HUES6 (cell line): ENCODE measurements at regions not wholly inside any gene's neighbourhood (a gene's known extent, or its start where the extent isn't known, plus 50 kb on each side); places are given as distances from the start of the nearest gene placed in this dataset.

Experiments used
- H3K27ac ChIP-seq: 2 replicates; pipeline ENCODE4 v1.7.0; 2013; ENCODE audit warnings: low read depth, mild to moderate bottlenecking, low read length, inconsistent platforms
- H3K27me3 ChIP-seq: 2 replicates; pipeline ENCODE4 v1.6.1; 2013; ENCODE audit warnings: low read length; ENCODE audit not compliant: control insufficient read depth, insufficient read depth
- H3K36me3 ChIP-seq: 2 replicates; pipeline ENCODE4 v1.6.1; 2013; ENCODE audit warnings: low read length; ENCODE audit not compliant: control insufficient read depth, insufficient read depth
- H3K4me1 ChIP-seq: 2 replicates; pipeline ENCODE4 v1.6.1; 2013; ENCODE audit warnings: low read length; ENCODE audit not compliant: control insufficient read depth, insufficient read depth
- H3K4me3 ChIP-seq: 2 replicates; pipeline ENCODE4 v1.5.1; 2013; ENCODE audit warnings: low read depth, low read length
- H3K9ac ChIP-seq: one replicate; pipeline ENCODE4 v1.6.1; 2013; ENCODE audit warnings: mild to moderate bottlenecking, low read length
- H3K9me3 ChIP-seq: 2 replicates; pipeline ENCODE4 v1.6.1; 2013; ENCODE audit warnings: low read depth, low read length; ENCODE audit not compliant: control insufficient read depth, insufficient read depth

DNA sequence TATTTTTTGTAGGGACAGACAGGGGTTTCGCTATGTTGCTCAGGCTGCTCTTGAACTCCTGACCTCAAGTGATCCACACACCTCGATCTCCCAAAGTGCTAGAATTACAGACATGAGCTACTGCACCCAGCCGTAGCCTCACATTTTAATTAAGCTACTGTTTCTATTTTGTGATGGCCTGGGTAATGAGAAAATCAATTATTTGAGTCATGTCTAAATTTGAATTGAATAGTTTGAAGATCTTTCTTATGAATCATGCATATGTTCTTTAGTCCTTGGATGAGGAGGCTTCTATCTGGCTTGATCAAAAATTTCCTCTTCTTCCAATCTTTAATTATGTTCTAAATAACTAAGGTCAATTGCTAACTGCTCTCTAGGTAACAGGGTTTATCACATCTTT lies 175.0 kb downstream of the REEP3 start:
- Histone ChIP-seq H3K36me3 (no peaks in the 10 kb centered on the region), H3K27me3 (no peaks in the 10 kb centered on the region), H3K9ac (no peak overlapping the region), H3K4me3 (no peak overlapping the region), H3K27ac (no peak overlapping the region), H3K9me3 (peaks cover 7% of the 10 kb centered on the region; the same call in 1 of the 2 replicates), H3K4me1 (peaks cover 12% of the 10 kb centered on the region)

DNA sequence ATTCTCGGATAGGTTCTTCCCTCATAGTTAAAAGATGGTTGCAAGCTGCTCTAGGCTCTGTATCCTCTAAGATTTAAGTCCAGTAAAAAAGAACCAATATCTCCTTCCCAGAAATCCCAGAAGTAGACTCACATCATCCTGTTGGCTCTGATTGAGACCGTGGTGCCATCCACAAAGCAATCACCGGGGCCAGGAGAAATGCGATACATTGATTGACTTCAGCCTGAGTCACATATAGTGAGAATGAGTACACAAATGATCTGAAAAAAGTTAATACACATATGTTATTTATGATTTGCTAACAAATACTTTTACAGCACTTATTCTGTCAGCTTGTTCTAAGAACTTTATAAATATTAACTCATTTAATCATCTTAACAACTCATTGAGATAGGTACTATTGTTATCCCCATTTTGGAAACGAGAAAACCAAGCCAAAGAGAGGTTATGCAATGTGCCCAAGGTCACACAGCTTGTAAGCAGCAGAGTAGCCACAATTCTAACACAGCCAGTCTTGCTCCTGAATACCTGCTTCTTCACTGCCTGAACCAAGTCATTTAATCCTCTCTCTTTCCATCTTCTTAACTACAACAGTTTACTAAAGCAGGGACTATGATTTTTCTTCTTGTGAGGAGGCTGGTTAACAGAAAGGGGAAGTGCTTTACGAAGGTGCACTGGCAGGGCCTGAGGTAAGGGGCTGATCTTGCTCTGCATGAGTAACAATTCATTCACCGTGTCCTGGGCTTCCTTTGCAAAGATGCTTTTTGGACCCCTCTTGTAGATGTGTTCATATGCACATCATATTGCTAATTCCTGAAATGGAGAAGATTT lies 177.0 kb downstream of the REEP3 start:
- Histone ChIP-seq H3K9me3 (0 out of 2 replicates have a peak, but pooled peaks cover 5% of the 10 kb centered on the region), H3K4me1 (peaks cover 14% of the 10 kb centered on the region), H3K9ac (no peak overlapping the region), H3K4me3 (no peak overlapping the region), H3K36me3 (no peaks in the 10 kb centered on the region), H3K27ac (no peak overlapping the region), H3K27me3 (no peaks in the 10 kb centered on the region)

DNA sequence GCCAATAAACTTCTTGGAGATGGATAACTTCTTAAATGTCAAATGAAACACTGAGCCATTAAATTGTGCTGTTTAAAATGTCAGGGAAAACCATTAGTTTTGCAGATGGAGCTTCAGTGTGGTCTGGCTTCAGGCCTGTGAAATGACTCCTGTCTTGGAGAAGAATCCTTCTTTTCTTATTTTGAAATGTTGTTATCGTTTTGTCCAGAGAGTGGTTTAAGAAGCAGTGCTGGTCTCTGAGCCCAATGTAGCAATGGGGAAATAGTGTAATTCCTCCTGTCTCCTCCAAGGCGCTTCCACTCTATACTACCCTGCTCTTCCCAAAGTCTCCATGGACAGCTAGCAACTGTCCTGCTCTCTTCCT lies 177.6 kb downstream of the REEP3 start:
- Histone ChIP-seq H3K9ac (no peak overlapping the region), H3K4me1 (peaks cover 14% of the 10 kb centered on the region), H3K27ac (no peak overlapping the region), H3K9me3 (0 out of 2 replicates have a peak, but pooled peaks cover 3% of the 10 kb centered on the region), H3K4me3 (no peak overlapping the region), H3K36me3 (no peaks in the 10 kb centered on the region), H3K27me3 (no peaks in the 10 kb centered on the region)

DNA sequence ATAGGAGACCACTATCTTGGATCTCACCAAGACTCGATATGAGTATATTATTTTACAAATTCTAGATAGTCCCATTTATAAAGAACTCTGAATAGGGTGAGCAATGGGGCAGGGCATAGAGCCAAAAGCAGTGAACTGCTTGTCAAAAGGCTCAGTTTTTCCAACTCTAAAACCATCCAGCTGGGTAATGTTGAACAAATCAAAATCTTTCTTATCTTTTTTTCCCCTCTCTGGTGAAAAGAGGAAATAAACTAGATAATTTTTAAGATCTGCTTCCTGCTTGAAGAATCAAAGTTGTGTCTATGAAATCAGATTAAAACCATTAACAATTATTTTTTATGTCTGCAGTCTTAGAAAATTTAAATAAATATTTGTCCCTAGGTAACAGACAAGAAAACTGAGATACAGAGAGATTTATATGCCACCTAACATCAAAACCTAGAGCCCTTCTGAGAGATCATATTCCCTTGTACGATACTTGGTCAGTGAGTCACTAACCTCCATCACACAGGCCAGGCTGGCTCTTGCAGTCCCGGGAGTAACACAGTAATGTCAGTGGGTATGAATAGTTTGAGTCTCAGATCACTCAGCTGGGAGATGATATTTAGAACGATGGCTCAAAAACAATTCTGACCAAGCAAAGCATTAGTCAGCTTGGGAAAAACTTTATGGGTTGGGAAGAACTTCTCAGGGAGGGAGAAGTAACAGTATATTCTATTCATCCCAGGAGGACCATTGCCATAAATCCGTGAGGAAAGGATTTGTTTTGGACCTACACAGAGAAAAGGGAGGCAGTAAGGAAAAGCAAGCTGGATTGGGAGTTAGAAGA lies 178.8 kb downstream of the REEP3 start:
- Histone ChIP-seq H3K4me1 (peaks cover 14% of the 10 kb centered on the region), H3K27ac (no peak overlapping the region), H3K4me3 (no peak overlapping the region), H3K9ac (no peak overlapping the region), H3K36me3 (no peaks in the 10 kb centered on the region), H3K9me3 (no peaks in the 10 kb centered on the region), H3K27me3 (no peaks in the 10 kb centered on the region)

DNA sequence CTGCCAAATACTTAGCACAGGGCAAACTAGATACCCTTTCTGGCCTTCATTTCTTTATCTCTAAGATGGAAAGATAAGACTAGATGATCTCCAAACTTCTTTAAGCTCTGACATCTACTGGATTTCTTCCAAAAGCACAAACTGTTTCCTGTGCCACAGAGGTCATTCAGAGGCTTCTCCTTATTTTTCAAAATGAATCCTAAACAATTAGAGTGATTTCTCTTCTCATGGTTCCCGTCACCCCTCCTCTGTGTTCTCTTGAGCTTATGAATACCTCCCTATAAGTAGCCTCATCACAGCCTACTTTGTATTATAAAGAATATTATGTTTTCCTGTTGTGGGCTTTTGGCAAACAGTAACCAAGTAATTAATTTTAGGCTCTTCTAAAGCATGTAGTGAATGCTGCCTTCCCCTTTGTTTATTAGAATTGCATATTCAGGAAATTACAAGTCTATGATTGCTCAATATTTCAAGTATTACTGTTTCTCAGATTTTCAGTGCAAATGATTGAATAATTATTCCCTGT lies 179.5 kb downstream of the REEP3 start:
- no peak overlapping the region for H3K9ac ChIP-seq
- H3K9me3 ChIP-seq: no peaks in the 10 kb centered on the region
- H3K27me3 ChIP-seq: no peaks in the 10 kb centered on the region
- no peak overlapping the region for H3K4me3 ChIP-seq
- no peak overlapping the region for H3K27ac ChIP-seq
- peaks cover 14% of the 10 kb centered on the region for H3K4me1 ChIP-seq
- H3K36me3 ChIP-seq: no peaks in the 10 kb centered on the region

DNA sequence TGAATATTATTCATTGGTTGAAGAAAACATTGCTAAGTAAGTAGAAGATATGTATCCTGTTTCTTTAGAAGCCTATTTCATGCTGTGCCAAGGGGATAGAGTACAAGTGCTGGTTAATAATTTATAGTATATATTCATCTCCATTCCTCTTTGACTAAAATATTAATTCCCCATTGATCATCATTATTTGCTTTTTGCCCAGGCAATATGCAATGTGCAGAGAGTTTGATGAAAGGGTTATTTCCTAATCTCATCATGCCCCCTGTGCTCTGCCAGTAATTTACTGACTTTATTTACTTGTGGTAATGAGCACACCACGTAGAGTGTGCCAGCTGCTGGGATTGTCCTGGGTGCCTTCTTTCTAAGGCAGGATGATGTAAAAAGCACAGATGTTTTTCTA lies 180.9 kb downstream of the REEP3 start:
- Histone ChIP-seq H3K27me3 (no peaks in the 10 kb centered on the region), H3K27ac (no peak overlapping the region)

DNA sequence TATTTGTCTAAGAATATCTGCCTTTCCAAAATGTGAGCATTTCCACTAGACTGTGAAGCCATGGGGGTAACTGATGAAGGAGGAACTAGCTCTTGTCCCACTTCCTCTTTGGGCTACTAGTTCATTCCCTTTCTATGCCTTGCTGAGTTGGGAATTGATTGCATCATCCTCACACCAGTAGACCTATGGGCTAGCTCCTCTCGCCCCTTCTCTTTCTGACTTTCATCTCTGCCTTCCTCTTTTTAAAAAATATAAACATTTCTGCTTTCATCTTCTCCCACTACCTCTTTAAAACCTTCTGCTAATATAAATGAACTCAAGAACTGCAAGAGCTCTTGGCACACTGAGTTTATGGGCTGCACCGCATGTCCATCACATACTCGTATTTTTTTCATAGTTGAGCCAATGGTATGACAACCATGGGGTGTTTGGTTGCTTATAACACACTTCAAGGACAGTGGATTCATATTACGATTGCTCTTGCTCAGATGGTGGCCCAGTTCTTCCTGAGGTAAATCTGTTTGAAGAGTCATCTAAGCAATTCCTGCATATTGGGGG lies 182.0 kb downstream of the REEP3 start:
- no peak overlapping the region for H3K9ac ChIP-seq
- no peaks in the 10 kb centered on the region for H3K9me3 ChIP-seq
- H3K27me3 ChIP-seq: no peaks in the 10 kb centered on the region
- no peak overlapping the region for H3K27ac ChIP-seq
- no peaks in the 10 kb centered on the region for H3K36me3 ChIP-seq
- peaks cover 14% of the 10 kb centered on the region for H3K4me1 ChIP-seq
- no peak overlapping the region for H3K4me3 ChIP-seq

More for the DNA sequence above, 180.9 kb downstream of the REEP3 start:
- H3K9me3 ChIP-seq: no peaks in the 10 kb centered on the region
- peaks cover 14% of the 10 kb centered on the region for H3K4me1 ChIP-seq
- no peaks in the 10 kb centered on the region for H3K36me3 ChIP-seq
- H3K4me3 ChIP-seq: no peak overlapping the region
- no peak overlapping the region for H3K9ac ChIP-seq

DNA sequence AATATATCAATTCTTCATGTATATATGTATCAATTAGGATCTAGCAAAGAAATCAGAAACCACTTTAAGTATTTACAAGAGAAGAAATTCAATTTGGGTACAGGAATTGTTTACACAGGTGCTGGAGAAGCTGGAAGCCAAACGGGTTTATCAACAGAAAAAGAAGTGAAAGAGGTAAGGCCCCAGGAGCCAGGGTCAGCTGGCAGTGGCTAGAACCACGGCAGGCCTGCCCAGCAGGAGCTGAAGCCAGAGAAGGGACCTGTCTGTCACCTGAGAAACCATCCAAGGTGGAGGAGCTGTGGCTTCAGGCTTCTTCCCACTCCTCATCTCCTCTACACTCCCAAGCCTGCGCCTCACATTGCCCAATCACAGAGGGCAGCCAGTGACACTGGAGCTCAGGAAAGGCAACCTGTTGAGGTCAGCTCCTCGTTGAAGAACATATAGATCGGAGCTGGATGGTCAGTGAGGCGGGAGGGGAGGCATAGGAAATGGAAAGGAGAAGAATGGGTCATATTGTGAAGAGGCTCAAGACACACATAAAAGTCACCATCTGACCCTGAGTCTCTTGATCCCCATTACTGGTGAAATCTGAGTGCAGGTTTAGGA lies 182.6 kb downstream of the REEP3 start:
- Histone ChIP-seq H3K9ac (no peak overlapping the region), H3K27ac (no peak overlapping the region), H3K4me1 (peaks cover 12% of the 10 kb centered on the region), H3K36me3 (no peaks in the 10 kb centered on the region), H3K4me3 (no peak overlapping the region), H3K27me3 (no peaks in the 10 kb centered on the region), H3K9me3 (no peaks in the 10 kb centered on the region)

DNA sequence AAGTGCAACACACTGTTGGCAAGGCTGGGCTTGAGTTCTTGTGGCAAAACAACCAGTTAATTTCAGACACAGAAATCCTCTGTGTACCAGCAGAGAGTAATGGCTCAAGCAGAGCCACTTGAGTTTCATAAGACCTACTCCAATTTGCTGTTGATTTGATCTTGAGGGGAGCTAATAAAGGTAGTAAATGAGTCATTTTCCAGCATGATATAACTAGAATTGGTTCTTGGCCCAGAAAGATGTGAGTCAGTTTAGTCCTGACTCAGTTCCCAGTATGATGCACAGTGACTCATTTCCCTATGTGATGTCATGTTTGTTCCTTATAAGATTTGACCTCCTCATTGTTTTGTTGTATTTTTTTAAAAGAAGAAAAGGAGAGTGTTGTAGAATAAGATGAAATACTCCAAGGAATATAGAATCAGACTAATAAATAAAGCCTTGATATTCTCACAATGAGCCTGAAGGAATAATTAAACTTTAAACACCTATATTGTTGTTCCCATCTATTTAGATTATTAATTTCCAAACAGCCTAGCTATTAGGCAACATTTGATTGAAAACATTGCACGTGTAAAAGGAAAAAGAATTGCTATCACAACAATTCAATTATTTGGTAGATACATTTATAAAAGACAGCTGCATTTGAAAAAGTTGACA lies 186.2 kb downstream of the REEP3 start:
- Histone ChIP-seq H3K9me3 (no peaks in the 10 kb centered on the region), H3K9ac (no peak overlapping the region), H3K36me3 (no peaks in the 10 kb centered on the region), H3K27ac (no peak overlapping the region), H3K4me3 (no peak overlapping the region), H3K27me3 (no peaks in the 10 kb centered on the region), H3K4me1 (peaks cover 22% of the 10 kb centered on the region)

DNA sequence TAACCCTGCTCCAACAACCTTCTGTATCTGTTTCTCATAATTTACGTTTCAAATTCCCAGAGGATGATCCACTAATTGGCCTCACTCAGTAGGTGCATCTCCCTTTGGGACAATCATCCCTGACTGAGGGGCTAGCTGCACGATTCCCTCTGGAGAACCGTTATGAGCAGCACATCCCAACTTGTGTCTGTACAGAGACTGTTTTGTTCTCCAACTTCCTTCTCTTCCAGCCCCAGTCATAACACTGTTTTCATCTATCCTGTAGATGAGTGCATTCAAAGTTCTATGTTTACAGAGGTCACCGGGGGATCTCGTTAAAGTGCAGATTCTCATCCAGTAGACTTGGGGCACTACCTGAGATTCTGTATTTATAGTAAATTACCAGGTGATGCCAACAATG lies 187.2 kb downstream of the REEP3 start:
- H3K27me3 ChIP-seq: no peaks in the 10 kb centered on the region
- H3K27ac ChIP-seq: no peak overlapping the region
- H3K36me3 ChIP-seq: no peaks in the 10 kb centered on the region
- H3K4me1 ChIP-seq: peaks cover 26% of the 10 kb centered on the region
- H3K9me3 ChIP-seq: no peaks in the 10 kb centered on the region
- H3K9ac ChIP-seq: no peak overlapping the region
- H3K4me3 ChIP-seq: no peak overlapping the region
